ENCODE measurements at regions not wholly inside any gene's neighbourhood (a gene's known extent, or its start where the extent isn't known, plus 50 kb on each side); places are given as distances from the start of the nearest gene placed in this dataset.
A peak's percentile ranks its signal among the peaks of the same experiment; 100 is the strongest.

GRCh38 chr12:115672086-115672485 is 605.4 kb downstream of the MED13L start:
- Histone ChIP-seq H4K20me1 (replicated peaks; ENCODE audit: control insufficient read depth, insufficient read depth, low read length) (no peaks in the 10 kb centered on the region), H3K9me1 (ENCODE audit: control insufficient read depth, insufficient read depth, low read length) (no peaks in the 10 kb centered on the region), H3K27ac (ENCODE audit: extremely low read depth, low read depth, low read length) (no peak overlapping the region), H2AFZ (ENCODE audit: low read depth, low read length) (no peak overlapping the region), H3K4me3 (no peak overlapping the region), H3K4me1 (replicated peaks in 1 of 2; ENCODE audit: control insufficient read depth in 2 of 2, insufficient read depth in 2 of 2, low read length in 2 of 2) (no peaks in the 10 kb centered on the region), H3K9me3 (replicated peaks; ENCODE audit: control insufficient read depth, insufficient read depth, low read depth, low read length) (no peaks in the 10 kb centered on the region), H3K27me3 (ENCODE audit: control insufficient read depth in 2 of 2, insufficient read depth in 2 of 2, low read length in 2 of 2) (peaks cover 2 to 6% of the 10 kb centered on the region in 2 experiments; a peak in 2 of 5 replicates), H3K9ac (ENCODE audit: insufficient read depth in 1 of 2, low read depth in 2 of 2, low read length in 2 of 2) (no peak overlapping the region), H3K36me3 (ENCODE audit: control insufficient read depth, insufficient read depth, low read length) (no peaks in the 10 kb centered on the region), H3K4me2 (ENCODE audit: insufficient read depth, low read length) (no peak overlapping the region), H3K79me2 (ENCODE audit: control insufficient read depth, insufficient read depth, low read length) (no peaks in the 10 kb centered on the region)
- intact Hi-C loops (cut with micrococcal nuclease) = no loop called here
- ChIA-PET CTCF (ENCODE audit: low intra/inter-chr PET ratio) (no interaction called here), POLR2A (no interaction called here)
- no peak for DNase-seq (ENCODE audit: extremely low read depth in 1 of 4, low spot score in 3 of 4)
- in situ Hi-C loops (cut with MboI) = no loop called here
- TF ChIP-seq ZNF146 (CRISPR knock-in tag; IDR thresholded peaks at IDR 0.05; ENCODE audit: unreplicated experiment) (no peak), MAZ (CRISPR knock-in tag; conservative IDR thresholded peaks at IDR 0.05 in 1 of 2, IDR thresholded peaks at IDR 0.05 in 1 of 2) (no peak)
- no peak for ATAC-seq
- no peak for FAIRE-seq
- 0% methylated on average over 3 of the region's 3 CpGs for WGBS (ENCODE audit: insufficient coverage, low coverage, missing lambda C conversion rate)
- BruUV-seq (replicated peaks) = no TSS peak

GRCh38 chr12:115670869-115671268 is 606.6 kb downstream of the MED13L start:
- in situ Hi-C loops (cut with MboI) = no loop called here

More at GRCh38 chr12:115670869-115671268, 606.6 kb downstream of the MED13L start:
- Histone ChIP-seq H4K20me1 (replicated peaks; ENCODE audit: control insufficient read depth, insufficient read depth, low read length) (no peaks in the 10 kb centered on the region), H2AFZ (ENCODE audit: low read depth, low read length) (no peak overlapping the region), H3K9me3 (replicated peaks; ENCODE audit: control insufficient read depth, insufficient read depth, low read depth, low read length) (no peaks in the 10 kb centered on the region), H3K27ac (ENCODE audit: extremely low read depth, low read depth, low read length) (no peak overlapping the region), H3K9ac (ENCODE audit: insufficient read depth in 1 of 2, low read depth in 2 of 2, low read length in 2 of 2) (no peak overlapping the region), H3K4me2 (ENCODE audit: insufficient read depth, low read length) (no peak overlapping the region), H3K27me3 (ENCODE audit: control insufficient read depth in 2 of 2, insufficient read depth in 2 of 2, low read length in 2 of 2) (peaks cover 2 to 6% of the 10 kb centered on the region in 2 experiments; a peak in 2 of 5 replicates), H3K4me1 (replicated peaks in 1 of 2; ENCODE audit: control insufficient read depth in 2 of 2, insufficient read depth in 2 of 2, low read length in 2 of 2) (no peaks in the 10 kb centered on the region), H3K36me3 (ENCODE audit: control insufficient read depth, insufficient read depth, low read length) (no peaks in the 10 kb centered on the region), H3K9me1 (ENCODE audit: control insufficient read depth, insufficient read depth, low read length) (no peaks in the 10 kb centered on the region), H3K79me2 (ENCODE audit: control insufficient read depth, insufficient read depth, low read length) (no peaks in the 10 kb centered on the region), H3K4me3 (no peak overlapping the region)
- ATAC-seq = no peak
- DNase-seq (ENCODE audit: extremely low read depth in 1 of 4, low spot score in 3 of 4) = no peak
- ChIA-PET POLR2A (no interaction called here), CTCF (ENCODE audit: low intra/inter-chr PET ratio) (no interaction called here)
- 0% methylated on average over 5 of the region's 5 CpGs for WGBS (ENCODE audit: insufficient coverage, low coverage, missing lambda C conversion rate)
- intact Hi-C loops (cut with micrococcal nuclease) = no loop called here
- no peak for FAIRE-seq
- BruUV-seq (replicated peaks) = no TSS peak
- peak in 1 of 3 experiments; percentile 71 for TF ChIP-seq YY1 (IDR thresholded peaks at IDR 0.05; ENCODE audit: borderline replicate concordance in 1 of 3, control insufficient read depth in 1 of 3, extremely low read depth in 1 of 3, insufficient read depth in 3 of 3, insufficient read length in 1 of 3, insufficient replicate concordance in 2 of 3, low read depth in 1 of 3, low read length in 2 of 3)
- no peak for TF ChIP-seq RCOR1 (IDR thresholded peaks at IDR 0.05; ENCODE audit: borderline replicate concordance in 1 of 2, low read depth in 2 of 2, low read length in 2 of 2)

All from K562 (cell line).